K562 (cell line): ENCODE measurements at regions not wholly inside any gene's neighbourhood (a gene's known extent, or its start where the extent isn't known, plus 50 kb on each side); places are given as distances from the start of the nearest gene placed in this dataset.
A peak's percentile ranks its signal among the peaks of the same experiment; 100 is the strongest.

Experiments
- ATAC-seq: fragments of 200-7000 bp; cut with Tn5 transposase; 3 replicates; pipeline ENCODE4 v1.9.1; 2020; ENCODE audit warnings: moderate library complexity
- BruUV-seq: library from RNA; stranded (reverse); fragments of 400-500 nt; replicated peaks from 2 replicates; lab custom pipeline; 2021; lab: Mats Ljungman, UMichigan
- CTCF ChIA-PET: fragments of 300-600 bp; formaldehyde crosslinking; extraction: SDS; loops from one replicate; lab custom pipeline; 2021; ENCODE audit warnings: low intra/inter-chr PET ratio; lab: Yijun Ruan, JAX
- POLR2A ChIA-PET: fragments of 300-600, 350-650 bp; sonication (Branson Sonifier 250); formaldehyde crosslinking; extraction: SDS; loops from one replicate; lab custom pipeline; 2021; ENCODE audit warnings: antibody characterized with exemption, inconsistent platforms; lab: Yijun Ruan, JAX
- DNase-seq, 4 experiments: peaks; one replicate each; pipeline versions ENCODE4 v3.0.0 to v3.0.0-alpha.2; 2011 to 2018; ENCODE audit warnings: low spot score in 3 of 4, mixed read lengths in 3 of 4; ENCODE audit errors: extremely low read depth in 1 of 4
- FAIRE-seq: peaks from 2 replicates; lab custom pipeline; 2011; peaks lifted over from hg19 to GRCh38; lab: Jason Lieb, UNC
- H2AFZ ChIP-seq: 2 replicates; pipeline ENCODE4 v1.6.0; 2011; ENCODE audit warnings: low read depth, low read length, control low read depth, inconsistent platforms
- H3K27ac ChIP-seq: fragments of 200-600 bp; 3 replicates; pipeline ENCODE4 v1.8.0; 2011; ENCODE audit warnings: low read depth, mild to moderate bottlenecking, control low read depth, inconsistent platforms, low read length, moderate library complexity, mixed read lengths; ENCODE audit errors: extremely low read depth
- H3K27me3 ChIP-seq, 2 experiments: fragments of 300-600 bp in 1 of 2; 2 replicates in 1 of 2; 3 replicates in 1 of 2; pipeline versions ENCODE4 v1.6.0 to v1.8.0; 2011; ENCODE audit warnings: inconsistent platforms in 2 of 2, low read length in 2 of 2, mild to moderate bottlenecking in 1 of 2, mixed read lengths in 1 of 2, moderate library complexity in 1 of 2; ENCODE audit not compliant: control insufficient read depth in 2 of 2, insufficient read depth in 2 of 2
- H3K36me3 ChIP-seq: fragments of 300-600 bp; 3 replicates; pipeline ENCODE4 v1.8.0; 2011; ENCODE audit warnings: mild to moderate bottlenecking, low read length, inconsistent platforms; ENCODE audit not compliant: control insufficient read depth, insufficient read depth
- H3K4me1 ChIP-seq, 2 experiments: fragments of 200-600 bp in 1 of 2; replicated peaks in 1 of 2; 2 replicates in 1 of 2; 3 replicates in 1 of 2; pipeline versions ENCODE4 v1.5.1 to v1.8.0; 2011; ENCODE audit warnings: inconsistent platforms in 2 of 2, low read length in 2 of 2, mild to moderate bottlenecking in 1 of 2, mixed read lengths in 1 of 2, moderate library complexity in 1 of 2; ENCODE audit not compliant: control insufficient read depth in 2 of 2, insufficient read depth in 2 of 2
- H3K4me2 ChIP-seq: 2 replicates; pipeline ENCODE4 v1.6.1; 2011; ENCODE audit warnings: low read length, control low read depth, inconsistent platforms, mixed read lengths; ENCODE audit not compliant: insufficient read depth
- H3K4me3 ChIP-seq: fragments of 200-600 bp; sonication (generic), shearing (Covaris generic); 2 replicates; pipeline ENCODE4 v1.5.1; 2016; ENCODE audit warnings: control low read depth, inconsistent platforms
- H3K79me2 ChIP-seq: fragments of 200-600 bp; 3 replicates; pipeline ENCODE4 v1.8.0; 2011; ENCODE audit warnings: low read length, inconsistent platforms; ENCODE audit not compliant: control insufficient read depth, insufficient read depth
- H3K9ac ChIP-seq, 2 experiments: 2 replicates each; pipeline versions ENCODE4 v1.6.0 to v1.6.1; 2011; ENCODE audit warnings: low read depth in 2 of 2, low read length in 2 of 2, control low read depth in 1 of 2, inconsistent platforms in 1 of 2, mild to moderate bottlenecking in 1 of 2, mixed read lengths in 1 of 2; ENCODE audit not compliant: insufficient read depth in 1 of 2
- H3K9me1 ChIP-seq: one replicate; pipeline ENCODE4 v1.6.0; 2011; ENCODE audit warnings: inconsistent platforms, mild to moderate bottlenecking, low read length, moderate library complexity; ENCODE audit not compliant: control insufficient read depth, insufficient read depth
- H3K9me3 ChIP-seq: replicated peaks from 2 replicates; pipeline ENCODE4 v1.5.1; 2011; ENCODE audit warnings: low read depth, low read length, inconsistent platforms; ENCODE audit not compliant: control insufficient read depth, insufficient read depth
- H4K20me1 ChIP-seq: replicated peaks from 2 replicates; pipeline ENCODE4 v1.6.1; 2011; ENCODE audit warnings: low read length, inconsistent platforms, mixed read lengths; ENCODE audit not compliant: control insufficient read depth, insufficient read depth
- EHMT2 ChIP-seq: fragments of 450-650 bp; IDR thresholded peaks from 2 replicates; pipeline ENCODE4 v1.6.1; 2018; ENCODE audit warnings: antibody characterized with exemption
- ELF4 ChIP-seq: fragments of 450-650 bp; formaldehyde crosslinking; IDR thresholded peaks from 2 replicates; pipeline ENCODE4 v1.4.0; 2022; ENCODE audit warnings: missing genetic modification characterization
- FOXJ3 ChIP-seq: sonication (generic); formaldehyde crosslinking; IDR thresholded peaks from 2 replicates; pipeline ENCODE4 v1.4.0; 2020; ENCODE audit warnings: mild to moderate bottlenecking, missing genetic modification reagents
- HBP1 ChIP-seq: fragments of 450-650 bp; formaldehyde crosslinking; IDR thresholded peaks from 2 replicates; pipeline ENCODE4 v1.4.0; 2022; ENCODE audit warnings: missing genetic modification characterization
- HLTF ChIP-seq: fragments of 450-650 bp; IDR thresholded peaks from 2 replicates; pipeline ENCODE4 v1.6.1; 2016
- OTX1 ChIP-seq: fragments of 450-650 bp; formaldehyde crosslinking; IDR thresholded peaks from 2 replicates; pipeline ENCODE4 v1.4.0; 2022; ENCODE audit warnings: mild to moderate bottlenecking
- PHF20 ChIP-seq: fragments of 450-650 bp; IDR thresholded peaks from 2 replicates; pipeline ENCODE4 v1.6.1; 2018; ENCODE audit not compliant: partially characterized antibody
- ZNF133 ChIP-seq: fragments of 250-450 bp; sonication (Bioruptor Pico); IDR thresholded peaks from 2 replicates; pipeline ENCODE4 v1.4.0; 2020; ENCODE audit warnings: mild to moderate bottlenecking
- WGBS: fragments of 100-300 bp; shearing (Covaris generic); methylation state at CpG from one replicate; pipeline ENCODE4 v1.1.6; 2016; ENCODE audit warnings: low coverage, mixed read lengths; ENCODE audit not compliant: insufficient coverage; ENCODE audit errors: missing lambda C conversion rate; 5-methylcytosine and 5-hydroxymethylcytosine counted together
- in situ Hi-C: fragments of 300-500 bp; cut with MboI; formaldehyde crosslinking; loops from 4 replicates; pipeline ENCODE4 v1.15.0; 2018; ENCODE audit warnings: inconsistent platforms, mixed read lengths
- intact Hi-C: fragments of 100-400 bp; cut with micrococcal nuclease; formaldehyde crosslinking; loops from 2 replicates; pipeline ENCODE4 v1.14.2; 2022
- TF ChIP-seq, protein P1 (sequence below), 2 experiments: fragments of 450-650 bp in 1 of 2; sonication (generic) in 1 of 2; formaldehyde crosslinking in 1 of 2; IDR thresholded peaks; 2 replicates each; pipeline versions ENCODE4 v1.7.1 to v1.9.0; 2016 to 2022; ENCODE audit warnings: inconsistent platforms in 1 of 2, mild to moderate bottlenecking in 1 of 2, missing genetic modification reagents in 1 of 2
- TF ChIP-seq, protein P2 (sequence below): fragments of 450-650 bp; formaldehyde crosslinking; IDR thresholded peaks from 2 replicates; pipeline ENCODE4 v1.4.0; 2022; ENCODE audit warnings: missing genetic modification characterization

GRCh38 chr6:169996378-169997051, 245.1 kb downstream of the ERMARD start:
- H3K4me3 ChIP-seq = no peak overlapping the region
- intact Hi-C loops (no loop called here), in situ Hi-C loops (no loop called here)
- H3K79me2 ChIP-seq = no peaks in the 10 kb centered on the region
- ATAC-seq (no peak), DNase-seq (no peak), FAIRE-seq (no peak)
- no peaks in the 10 kb centered on the region; the same call in 1 of the 2 replicates for H3K9me3 ChIP-seq
- no peak overlapping the region for H3K9ac ChIP-seq
- H3K4me1 ChIP-seq = no peaks in the 10 kb centered on the region
- 5% methylated on average over 4 of the region's 5 CpGs for WGBS
- peaks cover 8 to 33% of the 10 kb centered on the region in 2 experiments; a peak in 4 of 5 replicates for H3K27me3 ChIP-seq
- H3K4me2 ChIP-seq = no peak overlapping the region
- ChIA-PET POLR2A (interaction anchor here (0.6 to 0.9 kb wide), 2 partner anchors 16 to 374 kb away, joined by 3 read pairs; no protein-coding TSS in a partner anchor), CTCF (no interaction called here)
- no peaks in the 10 kb centered on the region for H3K36me3 ChIP-seq
- no TSS peak for BruUV-seq
- H4K20me1 ChIP-seq = no peaks in the 10 kb centered on the region; the same call in 1 of the 2 replicates
- H2AFZ ChIP-seq = no peak overlapping the region
- H3K27ac ChIP-seq = no peak overlapping the region
- no peaks in the 10 kb centered on the region for H3K9me1 ChIP-seq
- TF ChIP-seq, protein P1, sequence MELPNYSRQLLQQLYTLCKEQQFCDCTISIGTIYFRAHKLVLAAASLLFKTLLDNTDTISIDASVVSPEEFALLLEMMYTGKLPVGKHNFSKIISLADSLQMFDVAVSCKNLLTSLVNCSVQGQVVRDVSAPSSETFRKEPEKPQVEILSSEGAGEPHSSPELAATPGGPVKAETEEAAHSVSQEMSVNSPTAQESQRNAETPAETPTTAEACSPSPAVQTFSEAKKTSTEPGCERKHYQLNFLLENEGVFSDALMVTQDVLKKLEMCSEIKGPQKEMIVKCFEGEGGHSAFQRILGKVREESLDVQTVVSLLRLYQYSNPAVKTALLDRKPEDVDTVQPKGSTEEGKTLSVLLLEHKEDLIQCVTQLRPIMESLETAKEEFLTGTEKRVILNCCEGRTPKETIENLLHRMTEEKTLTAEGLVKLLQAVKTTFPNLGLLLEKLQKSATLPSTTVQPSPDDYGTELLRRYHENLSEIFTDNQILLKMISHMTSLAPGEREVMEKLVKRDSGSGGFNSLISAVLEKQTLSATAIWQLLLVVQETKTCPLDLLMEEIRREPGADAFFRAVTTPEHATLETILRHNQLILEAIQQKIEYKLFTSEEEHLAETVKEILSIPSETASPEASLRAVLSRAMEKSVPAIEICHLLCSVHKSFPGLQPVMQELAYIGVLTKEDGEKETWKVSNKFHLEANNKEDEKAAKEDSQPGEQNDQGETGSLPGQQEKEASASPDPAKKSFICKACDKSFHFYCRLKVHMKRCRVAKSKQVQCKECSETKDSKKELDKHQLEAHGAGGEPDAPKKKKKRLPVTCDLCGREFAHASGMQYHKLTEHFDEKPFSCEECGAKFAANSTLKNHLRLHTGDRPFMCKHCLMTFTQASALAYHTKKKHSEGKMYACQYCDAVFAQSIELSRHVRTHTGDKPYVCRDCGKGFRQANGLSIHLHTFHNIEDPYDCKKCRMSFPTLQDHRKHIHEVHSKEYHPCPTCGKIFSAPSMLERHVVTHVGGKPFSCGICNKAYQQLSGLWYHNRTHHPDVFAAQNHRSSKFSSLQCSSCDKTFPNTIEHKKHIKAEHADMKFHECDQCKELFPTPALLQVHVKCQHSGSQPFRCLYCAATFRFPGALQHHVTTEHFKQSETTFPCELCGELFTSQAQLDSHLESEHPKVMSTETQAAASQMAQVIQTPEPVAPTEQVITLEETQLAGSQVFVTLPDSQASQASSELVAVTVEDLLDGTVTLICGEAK (IDR thresholded peaks at IDR 0.05) = no peak
- TF ChIP-seq, protein P1 (CRISPR knock-in tag; IDR thresholded peaks at IDR 0.05) = 0 out of 2 replicates have a peak, but pooled peaks have one; percentile 11
- TF ChIP-seq HLTF (peak; percentile 27; the same call in 1 of the 2 replicates), ELF4 (CRISPR knock-in tag) (peak; percentile 39; the same call in 1 of the 2 replicates), ZNF133 (CRISPR knock-in tag) (no peak), OTX1 (CRISPR knock-in tag) (peak; percentile 59; the same call in 1 of the 2 replicates), EHMT2 (peak; percentile 36; the same call in 1 of the 2 replicates), PHF20 (peak; percentile 55), FOXJ3 (CRISPR knock-in tag) (no peak), HBP1 (CRISPR knock-in tag) (0 out of 2 replicates have a peak, but pooled peaks have one; percentile 34)
- TF ChIP-seq, protein P2, sequence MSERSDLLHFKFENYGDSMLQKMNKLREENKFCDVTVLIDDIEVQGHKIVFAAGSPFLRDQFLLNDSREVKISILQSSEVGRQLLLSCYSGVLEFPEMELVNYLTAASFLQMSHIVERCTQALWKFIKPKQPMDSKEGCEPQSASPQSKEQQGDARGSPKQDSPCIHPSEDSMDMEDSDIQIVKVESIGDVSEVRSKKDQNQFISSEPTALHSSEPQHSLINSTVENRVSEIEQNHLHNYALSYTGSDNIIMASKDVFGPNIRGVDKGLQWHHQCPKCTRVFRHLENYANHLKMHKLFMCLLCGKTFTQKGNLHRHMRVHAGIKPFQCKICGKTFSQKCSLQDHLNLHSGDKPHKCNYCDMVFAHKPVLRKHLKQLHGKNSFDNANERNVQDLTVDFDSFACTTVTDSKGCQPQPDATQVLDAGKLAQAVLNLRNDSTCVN (CRISPR knock-in tag) = peak; percentile 74; the same call in 1 of the 2 replicates
